ENCODE measurements at regions not wholly inside any gene's neighbourhood (a gene's known extent, or its start where the extent isn't known, plus 50 kb on each side); places are given as distances from the start of the nearest gene placed in this dataset.

DNA sequence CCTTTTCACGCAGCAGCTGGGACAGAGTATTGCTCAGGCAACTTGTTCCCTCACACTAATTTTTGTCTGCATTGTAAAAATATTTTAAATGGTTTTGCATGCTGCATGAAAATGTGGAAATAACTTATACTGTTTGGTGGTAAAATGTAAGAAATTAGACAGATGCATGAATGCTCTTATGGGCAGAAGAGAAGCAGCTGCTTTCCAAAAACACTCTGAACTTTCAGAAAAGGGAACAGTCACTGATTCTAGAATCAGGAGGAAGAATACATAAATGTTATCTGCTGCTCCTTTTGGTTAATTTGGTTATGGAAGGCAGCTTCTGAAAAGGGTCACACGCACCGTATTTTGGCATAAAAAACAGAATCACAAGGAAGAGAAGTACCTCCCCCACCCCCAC, 87.0 kb upstream of the RUNX1 start:
- intact Hi-C loops (cut with DNase I) = no loop called here
- no peaks in the 10 kb centered on the region for H3K9me3 ChIP-seq (ENCODE audit: control insufficient read depth, low read length)
- no peak for DNase-seq
- H3K4me1 ChIP-seq (ENCODE audit: control insufficient read depth, insufficient read depth, low read length) = no peaks in the 10 kb centered on the region
- no peak overlapping the region for H3K4me3 ChIP-seq (ENCODE audit: low read length)
- no peak overlapping the region for H3K27ac ChIP-seq (ENCODE audit: low read length)
- ATAC-seq = no peak
- WGBS = 71% methylated on average over 3 of the region's 3 CpGs
- H3K27me3 ChIP-seq (ENCODE audit: control insufficient read depth, insufficient read depth) = no peaks in the 10 kb centered on the region

DNA sequence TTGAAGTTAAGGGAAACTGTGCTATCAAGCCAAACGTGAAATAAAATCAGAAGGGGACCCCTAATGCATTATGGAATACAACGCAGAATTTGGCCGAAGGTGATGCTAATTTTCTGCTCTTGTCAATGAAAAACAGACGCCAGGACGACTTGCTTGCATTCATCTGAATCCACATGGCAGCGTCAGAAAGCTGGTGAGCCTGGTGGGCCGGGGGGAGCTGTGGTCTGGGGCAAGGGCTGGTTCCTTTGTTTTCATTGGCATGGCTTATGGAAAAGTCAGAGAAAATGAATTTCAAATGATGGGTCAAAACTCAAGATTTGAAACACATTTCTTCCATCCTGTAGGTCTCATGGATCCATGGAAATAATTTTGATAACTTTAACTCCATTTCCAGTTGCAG, 86.4 kb upstream of the RUNX1 start:
- no peak for ATAC-seq
- WGBS = 87% methylated on average over 7 of the region's 7 CpGs
- H3K4me1 ChIP-seq (ENCODE audit: control insufficient read depth, insufficient read depth, low read length) = no peaks in the 10 kb centered on the region
- no peak overlapping the region for H3K4me3 ChIP-seq (ENCODE audit: low read length)
- no peaks in the 10 kb centered on the region for H3K9me3 ChIP-seq (ENCODE audit: control insufficient read depth, low read length)
- no peak overlapping the region for H3K27ac ChIP-seq (ENCODE audit: low read length)
- DNase-seq = no peak
- intact Hi-C loops (cut with DNase I) = no loop called here
- no peaks in the 10 kb centered on the region for H3K27me3 ChIP-seq (ENCODE audit: control insufficient read depth, insufficient read depth)

DNA sequence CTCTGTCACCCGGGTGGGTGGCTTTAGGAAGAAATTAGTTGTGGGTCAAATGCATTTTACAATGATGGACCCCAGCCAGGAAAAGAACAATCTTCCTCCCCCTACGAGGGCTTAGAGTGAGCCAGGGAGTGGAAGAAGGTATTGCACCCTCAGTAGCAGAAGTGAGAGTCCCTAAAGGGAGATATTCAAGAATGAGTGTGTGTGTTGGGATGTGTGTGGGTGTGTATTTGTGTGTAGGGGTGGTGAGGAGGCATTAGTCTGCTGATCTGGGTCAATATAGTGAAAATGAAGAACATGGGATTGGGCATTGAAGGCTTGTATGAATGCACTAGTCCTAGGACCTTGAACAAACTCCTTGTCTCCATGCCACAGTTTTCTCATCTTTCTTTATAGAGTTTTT, 85.2 kb upstream of the RUNX1 start:
- Histone ChIP-seq H3K4me3 (ENCODE audit: low read length) (no peak overlapping the region), H3K27me3 (ENCODE audit: control insufficient read depth, insufficient read depth) (no peaks in the 10 kb centered on the region), H3K9me3 (ENCODE audit: control insufficient read depth, low read length) (no peaks in the 10 kb centered on the region), H3K4me1 (ENCODE audit: control insufficient read depth, insufficient read depth, low read length) (no peaks in the 10 kb centered on the region), H3K27ac (ENCODE audit: low read length) (no peak overlapping the region)
- intact Hi-C loops (cut with DNase I) = no loop called here
- ATAC-seq = no peak
- no peak for DNase-seq
- WGBS = 64% methylated on average over 2 of the region's 2 CpGs

DNA sequence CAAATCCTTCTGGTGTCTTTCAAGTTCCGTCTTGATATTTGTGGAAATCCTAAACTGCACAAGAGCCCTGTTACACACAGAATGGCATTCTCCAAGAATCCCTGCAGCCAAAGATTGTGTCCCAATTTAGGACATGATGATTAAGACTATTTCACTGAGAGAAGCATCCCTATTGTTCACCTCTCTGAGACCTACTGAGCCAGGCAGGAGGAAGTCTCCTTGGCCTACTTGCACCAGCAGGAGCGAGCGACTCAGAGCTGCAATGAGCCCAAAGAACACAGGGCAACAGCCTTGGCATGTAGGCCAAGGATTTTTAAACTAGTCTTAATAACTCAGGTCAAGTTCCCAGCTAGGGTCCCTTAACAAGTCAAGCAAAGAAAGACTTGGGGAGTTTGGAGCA, 79.4 kb upstream of the RUNX1 start:
- H3K27ac ChIP-seq (ENCODE audit: low read length) = no peak overlapping the region
- H3K4me1 ChIP-seq (ENCODE audit: control insufficient read depth, insufficient read depth, low read length) = no peaks in the 10 kb centered on the region
- H3K4me3 ChIP-seq (ENCODE audit: low read length) = no peak overlapping the region
- no peaks in the 10 kb centered on the region for H3K9me3 ChIP-seq (ENCODE audit: control insufficient read depth, low read length)
- ATAC-seq (no peak), DNase-seq (no peak)
- intact Hi-C loops (cut with DNase I) = no loop called here
- 98% methylated on average over 3 of the region's 3 CpGs for WGBS
- H3K27me3 ChIP-seq (ENCODE audit: control insufficient read depth, insufficient read depth) = no peaks in the 10 kb centered on the region

DNA sequence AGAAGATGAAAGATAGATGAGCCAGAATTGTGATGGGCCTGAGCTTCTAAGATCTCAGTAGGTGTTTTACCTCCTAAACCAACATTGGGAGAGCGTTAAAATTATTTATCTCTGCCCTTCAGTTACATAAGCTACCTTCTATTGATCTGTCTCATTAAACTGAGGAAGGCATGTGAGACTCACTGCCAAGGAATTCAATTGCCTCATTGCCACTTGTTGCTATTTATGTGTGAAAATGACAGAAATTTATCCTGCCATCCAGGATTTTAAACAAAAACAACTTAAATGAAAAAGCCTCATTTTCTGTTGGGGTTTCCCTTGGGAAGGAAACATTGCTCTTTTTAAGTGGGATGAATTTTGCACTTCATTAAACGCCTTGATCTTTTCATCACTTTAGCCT, 78.7 kb upstream of the RUNX1 start:
- intact Hi-C loops (cut with DNase I) = no loop called here
- no peaks in the 10 kb centered on the region for H3K4me1 ChIP-seq (ENCODE audit: control insufficient read depth, insufficient read depth, low read length)
- H3K4me3 ChIP-seq (ENCODE audit: low read length) = no peak overlapping the region
- ATAC-seq = no peak
- 87% methylated on average over 2 of the region's 2 CpGs for WGBS
- no peaks in the 10 kb centered on the region for H3K27me3 ChIP-seq (ENCODE audit: control insufficient read depth, insufficient read depth)
- no peaks in the 10 kb centered on the region for H3K9me3 ChIP-seq (ENCODE audit: control insufficient read depth, low read length)
- no peak overlapping the region for H3K27ac ChIP-seq (ENCODE audit: low read length)
- no peak for DNase-seq

DNA sequence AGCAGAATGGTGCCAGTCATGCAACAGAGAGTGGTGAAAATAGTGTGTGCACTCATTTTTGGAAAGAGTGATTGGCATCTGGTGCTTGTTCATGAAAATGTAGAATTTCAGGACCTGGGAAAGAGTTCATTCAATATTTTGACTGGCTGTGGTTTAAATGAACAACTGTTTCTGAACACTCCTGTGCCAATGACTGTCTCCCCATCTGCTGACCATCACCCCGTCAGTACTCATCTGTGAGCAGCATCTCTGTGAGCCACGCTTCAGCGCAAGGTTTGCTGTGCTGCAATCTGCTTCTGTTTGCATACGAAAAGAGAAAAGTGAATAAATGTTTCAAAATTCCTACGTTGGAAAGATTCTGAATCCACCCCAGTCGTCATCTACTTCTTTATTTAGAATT, 77.9 kb upstream of the RUNX1 start:
- H3K4me3 ChIP-seq (ENCODE audit: low read length) = no peak overlapping the region
- no peaks in the 10 kb centered on the region for H3K4me1 ChIP-seq (ENCODE audit: control insufficient read depth, insufficient read depth, low read length)
- ATAC-seq (no peak), DNase-seq (no peak)
- no peak overlapping the region for H3K27ac ChIP-seq (ENCODE audit: low read length)
- intact Hi-C loops (cut with DNase I) = no loop called here
- 78% methylated on average over 6 of the region's 6 CpGs for WGBS
- no peaks in the 10 kb centered on the region for H3K9me3 ChIP-seq (ENCODE audit: control insufficient read depth, low read length)
- no peaks in the 10 kb centered on the region for H3K27me3 ChIP-seq (ENCODE audit: control insufficient read depth, insufficient read depth)

DNA sequence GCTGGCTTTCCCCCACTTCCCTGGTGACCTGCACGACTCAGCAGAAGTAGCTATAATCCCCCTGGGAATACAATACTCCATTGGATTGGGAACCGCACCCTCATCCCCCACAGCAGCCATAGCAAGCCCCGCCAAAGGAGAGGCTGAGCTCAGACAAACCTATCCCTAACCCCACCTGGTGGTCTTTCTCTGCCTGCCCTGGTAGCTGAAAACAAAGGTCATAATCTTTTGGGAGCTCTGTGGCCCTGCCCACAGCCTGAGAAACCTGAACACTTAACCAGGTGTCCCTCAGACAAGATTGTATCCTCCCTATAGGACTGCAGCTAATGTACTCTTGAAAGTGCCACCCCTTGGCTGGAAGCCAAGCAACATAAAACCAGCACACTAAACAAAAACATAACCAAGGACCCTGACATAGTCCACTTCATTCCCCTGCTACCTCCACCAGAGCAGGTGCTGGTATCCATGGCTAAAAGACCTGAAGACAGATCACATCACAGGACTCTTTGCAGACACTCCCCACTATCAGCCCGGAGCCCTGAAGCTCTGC, 71.6 kb upstream of the RUNX1 start:
- intact Hi-C loops (cut with DNase I) = no loop called here
- ATAC-seq (no peak), DNase-seq (no peak)
- 72% methylated on average over 4 of the region's 4 CpGs for WGBS
- H3K27me3 ChIP-seq (ENCODE audit: control insufficient read depth, insufficient read depth) = no peaks in the 10 kb centered on the region
- H3K9me3 ChIP-seq (ENCODE audit: control insufficient read depth, low read length) = no peaks in the 10 kb centered on the region
- no peak overlapping the region for H3K4me3 ChIP-seq (ENCODE audit: low read length)
- H3K4me1 ChIP-seq (ENCODE audit: control insufficient read depth, insufficient read depth, low read length) = no peaks in the 10 kb centered on the region
- H3K27ac ChIP-seq (ENCODE audit: low read length) = no peak overlapping the region

DNA sequence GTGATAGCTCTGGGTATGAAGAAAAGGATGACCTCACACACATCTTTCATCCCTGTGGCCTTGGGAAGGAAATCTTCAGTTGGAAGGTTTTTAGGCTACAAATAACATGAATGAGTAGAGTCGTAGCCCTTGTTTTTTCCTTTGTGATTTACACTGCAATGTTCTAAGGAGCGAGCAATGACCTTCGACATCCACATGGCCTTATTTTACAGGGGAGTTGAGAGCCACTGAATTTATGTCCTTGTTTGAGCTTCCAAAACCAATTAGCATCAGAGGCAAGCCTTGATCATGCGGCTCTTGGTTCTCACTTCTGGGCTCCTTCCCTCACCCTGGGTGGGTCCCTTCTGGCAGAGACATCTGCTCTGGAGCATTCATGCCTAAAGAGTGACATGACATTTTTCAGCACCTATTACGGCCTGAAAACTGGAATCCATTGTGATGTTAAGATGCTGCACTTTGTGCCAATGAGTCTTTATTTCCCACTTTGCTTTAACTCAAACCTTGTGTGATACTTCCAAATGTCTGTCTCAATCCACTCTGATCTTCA, 70.5 kb upstream of the RUNX1 start:
- Histone ChIP-seq H3K9me3 (ENCODE audit: control insufficient read depth, low read length) (no peaks in the 10 kb centered on the region), H3K27ac (ENCODE audit: low read length) (no peak overlapping the region)
- intact Hi-C loops (cut with DNase I) = no loop called here

DNA sequence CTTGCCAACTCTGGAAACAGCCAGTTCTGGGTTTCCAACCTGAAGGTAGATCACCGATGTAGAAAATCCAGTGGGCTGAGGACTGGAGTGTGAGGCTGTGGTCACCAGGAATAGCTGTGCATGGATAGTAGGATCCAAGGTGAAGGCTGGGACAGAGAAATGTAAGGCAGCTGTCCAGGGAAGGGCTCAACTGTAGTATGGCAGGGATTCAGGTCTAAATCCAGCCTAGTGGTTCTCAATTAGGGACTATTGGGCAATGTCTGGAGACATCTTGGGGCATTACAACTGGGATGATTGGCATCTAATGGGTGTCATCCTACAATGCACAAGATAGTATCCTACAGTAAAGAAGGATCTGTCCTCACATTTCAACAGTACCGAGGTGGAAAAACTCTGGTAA, 67.7 kb upstream of the RUNX1 start:
- no peaks in the 10 kb centered on the region for H3K4me1 ChIP-seq (ENCODE audit: control insufficient read depth, insufficient read depth, low read length)
- H3K4me3 ChIP-seq (ENCODE audit: low read length) = no peak overlapping the region
- no peaks in the 10 kb centered on the region for H3K9me3 ChIP-seq (ENCODE audit: control insufficient read depth, low read length)
- DNase-seq (no peak), ATAC-seq (no peak)
- intact Hi-C loops (cut with DNase I) = no loop called here
- H3K27ac ChIP-seq (ENCODE audit: low read length) = no peak overlapping the region
- H3K27me3 ChIP-seq (ENCODE audit: control insufficient read depth, insufficient read depth) = no peaks in the 10 kb centered on the region
- 93% methylated on average over 2 of the region's 2 CpGs for WGBS

More for the DNA sequence above, 70.5 kb upstream of the RUNX1 start:
- ATAC-seq (no peak), DNase-seq (no peak)
- no peaks in the 10 kb centered on the region for H3K27me3 ChIP-seq (ENCODE audit: control insufficient read depth, insufficient read depth)
- no peak overlapping the region for H3K4me3 ChIP-seq (ENCODE audit: low read length)
- WGBS = 86% methylated on average over 5 of the region's 5 CpGs
- no peaks in the 10 kb centered on the region for H3K4me1 ChIP-seq (ENCODE audit: control insufficient read depth, insufficient read depth, low read length)

DNA sequence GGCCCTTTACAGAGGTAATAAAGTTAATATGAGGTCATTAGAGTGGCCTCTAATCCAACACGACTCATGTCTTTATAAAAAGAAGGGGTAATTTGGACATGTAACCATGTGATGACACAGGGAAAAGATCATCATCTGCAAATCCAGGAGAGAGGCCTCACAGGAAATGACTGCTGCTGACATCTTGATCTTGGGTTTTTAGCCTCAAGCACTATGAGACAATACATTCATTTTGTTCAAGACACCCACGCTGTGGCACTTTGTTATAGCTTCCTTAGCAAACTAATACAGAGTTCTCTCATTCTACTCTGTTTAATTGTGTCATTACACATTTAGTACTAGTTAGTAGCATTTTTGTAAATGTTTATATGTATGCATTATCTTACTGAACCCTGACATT, 64.0 kb upstream of the RUNX1 start:
- H3K4me3 ChIP-seq (ENCODE audit: low read length) = no peak overlapping the region
- no peak overlapping the region for H3K27ac ChIP-seq (ENCODE audit: low read length)
- DNase-seq = no peak
- intact Hi-C loops (cut with DNase I) = no loop called here
- ATAC-seq = no peak
- no peaks in the 10 kb centered on the region for H3K4me1 ChIP-seq (ENCODE audit: control insufficient read depth, insufficient read depth, low read length)
- H3K27me3 ChIP-seq (ENCODE audit: control insufficient read depth, insufficient read depth) = no peaks in the 10 kb centered on the region
- H3K9me3 ChIP-seq (ENCODE audit: control insufficient read depth, low read length) = no peaks in the 10 kb centered on the region
- WGBS = 56% methylated on average over 2 of the region's 2 CpGs

DNA sequence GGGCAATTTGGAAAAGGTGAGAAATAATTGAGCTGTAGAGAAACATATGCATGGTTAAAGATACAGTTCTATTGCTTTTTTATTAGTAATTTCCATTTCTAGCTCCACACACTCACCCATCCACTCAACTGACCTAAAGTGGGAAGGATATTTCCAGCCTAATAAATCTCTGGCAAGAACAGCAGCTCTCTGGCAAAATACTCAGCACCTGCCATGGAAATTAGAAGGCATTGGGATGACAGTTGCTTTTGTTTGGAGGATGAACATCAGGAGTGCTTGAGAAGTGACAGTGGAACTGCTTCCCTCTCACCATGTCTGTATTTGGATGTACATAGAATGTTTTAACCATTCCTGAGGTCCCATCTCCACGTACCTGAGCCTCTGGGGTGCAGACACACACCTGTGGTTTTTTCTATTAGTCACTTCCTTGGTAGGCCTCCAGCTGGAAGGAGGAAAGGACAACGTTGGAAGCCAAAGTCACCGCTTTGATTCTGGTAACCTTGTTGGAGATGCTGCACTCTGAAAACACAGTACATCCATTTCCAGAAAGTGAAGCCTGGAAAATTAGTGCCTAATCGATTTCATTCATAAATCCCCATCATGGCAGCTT, 62.3 kb upstream of the RUNX1 start:
- 85% methylated on average over 4 of the region's 4 CpGs for WGBS
- H3K4me3 ChIP-seq (ENCODE audit: low read length) = no peak overlapping the region
- no peaks in the 10 kb centered on the region for H3K9me3 ChIP-seq (ENCODE audit: control insufficient read depth, low read length)
- H3K27ac ChIP-seq (ENCODE audit: low read length) = no peak overlapping the region
- intact Hi-C loops (cut with DNase I) = no loop called here
- no peaks in the 10 kb centered on the region for H3K27me3 ChIP-seq (ENCODE audit: control insufficient read depth, insufficient read depth)
- ATAC-seq (no peak), DNase-seq (no peak)
- H3K4me1 ChIP-seq (ENCODE audit: control insufficient read depth, insufficient read depth, low read length) = no peaks in the 10 kb centered on the region

DNA sequence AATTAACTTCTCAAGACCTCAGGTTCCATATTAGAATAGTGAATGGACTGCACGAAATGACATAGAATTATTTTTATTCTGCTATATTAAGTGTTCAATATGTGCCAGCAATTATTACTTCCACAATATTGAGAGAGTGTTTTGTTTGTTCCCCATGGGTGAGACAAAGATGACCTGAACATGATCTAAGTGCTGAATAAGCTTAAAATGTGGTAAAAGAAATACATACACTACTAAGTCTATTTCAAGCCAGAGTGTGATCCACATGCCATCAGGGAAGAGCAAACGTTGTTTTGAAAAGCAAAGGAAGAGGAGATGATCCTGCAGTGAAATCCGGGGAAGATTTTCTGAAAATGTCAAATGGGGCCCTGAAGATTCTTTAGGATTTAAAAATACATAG, 59.8 kb upstream of the RUNX1 start:
- intact Hi-C loops (cut with DNase I) = no loop called here
- Histone ChIP-seq H3K4me3 (ENCODE audit: low read length) (no peak overlapping the region), H3K4me1 (ENCODE audit: control insufficient read depth, insufficient read depth, low read length) (no peaks in the 10 kb centered on the region), H3K27ac (ENCODE audit: low read length) (no peak overlapping the region), H3K9me3 (ENCODE audit: control insufficient read depth, low read length) (no peaks in the 10 kb centered on the region), H3K27me3 (ENCODE audit: control insufficient read depth, insufficient read depth) (no peaks in the 10 kb centered on the region)
- WGBS = 75% methylated on average over 3 of the region's 3 CpGs
- DNase-seq (no peak), ATAC-seq (no peak)
